SK-N-SH (cell line): ENCODE measurements at regions not wholly inside any gene's neighbourhood (a gene's known extent, or its start where the extent isn't known, plus 50 kb on each side); places are given as distances from the start of the nearest gene placed in this dataset.

Experiments used
- EZH2phosphoT487 ChIP-seq: fragments of 200-600 bp; sonication (generic); IDR thresholded peaks from 2 replicates; pipeline ENCODE4 v1.6.1; 2017; ENCODE audit warnings: low read depth, mixed run types, mild to moderate bottlenecking, antibody characterized with exemption, moderate library complexity, borderline replicate concordance
- FOXM1 ChIP-seq: IDR thresholded peaks from 2 replicates; pipeline ENCODE4 v1.4.0; 2012; ENCODE audit warnings: low read depth, mild to moderate bottlenecking
- MAX ChIP-seq: IDR thresholded peaks from 2 replicates; pipeline ENCODE4 v1.4.0; 2012; ENCODE audit warnings: low read depth
- MEF2A ChIP-seq: IDR thresholded peaks from 2 replicates; pipeline ENCODE4 v1.4.0; 2012; ENCODE audit warnings: low read depth, borderline replicate concordance
- NFIC ChIP-seq: IDR thresholded peaks from 2 replicates; pipeline ENCODE4 v1.4.0; 2012; ENCODE audit warnings: borderline replicate concordance
- POLR2AphosphoS5 ChIP-seq: IDR thresholded peaks from 2 replicates; pipeline ENCODE4 v1.6.1; 2012; ENCODE audit warnings: low read depth, low read length
- RAD21 ChIP-seq: IDR thresholded peaks from 2 replicates; pipeline ENCODE4 v1.6.1; 2012; ENCODE audit warnings: mild to moderate bottlenecking, low read length
- RCOR1 ChIP-seq: fragments of 150-350 bp; IDR thresholded peaks from 2 replicates; pipeline ENCODE4 v1.6.1; 2017; ENCODE audit warnings: antibody characterized with exemption, low read length
- REST ChIP-seq: IDR thresholded peaks from 2 replicates; pipeline ENCODE4 v1.6.1; 2012; ENCODE audit warnings: mild to moderate bottlenecking, low read depth, low read length, moderate library complexity
- RXRA ChIP-seq: IDR thresholded peaks from 2 replicates; pipeline ENCODE4 v1.4.0; 2012; ENCODE audit warnings: low read depth, mild to moderate bottlenecking, borderline replicate concordance
- USF1 ChIP-seq: IDR thresholded peaks from 2 replicates; pipeline ENCODE4 v1.4.0; 2012; ENCODE audit warnings: low read depth, borderline replicate concordance
- USF2 ChIP-seq: fragments of 150-350 bp; IDR thresholded peaks from 2 replicates; pipeline ENCODE4 v1.6.1; 2017; ENCODE audit warnings: antibody characterized with exemption, low read length, low read depth, borderline replicate concordance
- TF ChIP-seq, protein P1 (sequence below): fragments of 200-600 bp; sonication (generic); IDR thresholded peaks from 2 replicates; pipeline ENCODE4 v1.6.1; 2017; ENCODE audit warnings: antibody characterized with exemption, mild to moderate bottlenecking, moderate library complexity
- TF ChIP-seq, protein P2 (sequence below): IDR thresholded peaks from 2 replicates; pipeline ENCODE4 v1.4.0; 2012; ENCODE audit warnings: low read depth, borderline replicate concordance

DNA sequence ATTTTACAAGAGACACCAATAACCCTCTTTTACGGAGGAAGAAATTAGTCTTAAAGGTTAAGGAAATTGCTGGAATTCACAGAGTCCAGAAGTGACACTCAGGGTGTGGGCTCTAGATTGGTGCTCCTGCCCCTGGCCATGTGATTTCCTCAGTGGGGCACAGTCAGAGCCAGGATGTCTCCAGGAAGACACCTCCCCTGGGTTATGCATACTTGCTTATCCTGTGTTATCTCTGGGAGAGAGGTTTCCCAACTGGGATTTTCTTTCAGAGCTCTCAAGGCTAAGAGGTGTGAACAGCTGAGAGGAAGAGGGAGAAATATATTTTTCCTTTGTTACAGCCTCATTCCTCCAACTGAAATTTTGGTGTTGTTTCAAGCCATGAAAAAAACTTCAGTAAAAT lies 125.6 kb upstream of the CELF4 start:
- TF ChIP-seq, protein P1, sequence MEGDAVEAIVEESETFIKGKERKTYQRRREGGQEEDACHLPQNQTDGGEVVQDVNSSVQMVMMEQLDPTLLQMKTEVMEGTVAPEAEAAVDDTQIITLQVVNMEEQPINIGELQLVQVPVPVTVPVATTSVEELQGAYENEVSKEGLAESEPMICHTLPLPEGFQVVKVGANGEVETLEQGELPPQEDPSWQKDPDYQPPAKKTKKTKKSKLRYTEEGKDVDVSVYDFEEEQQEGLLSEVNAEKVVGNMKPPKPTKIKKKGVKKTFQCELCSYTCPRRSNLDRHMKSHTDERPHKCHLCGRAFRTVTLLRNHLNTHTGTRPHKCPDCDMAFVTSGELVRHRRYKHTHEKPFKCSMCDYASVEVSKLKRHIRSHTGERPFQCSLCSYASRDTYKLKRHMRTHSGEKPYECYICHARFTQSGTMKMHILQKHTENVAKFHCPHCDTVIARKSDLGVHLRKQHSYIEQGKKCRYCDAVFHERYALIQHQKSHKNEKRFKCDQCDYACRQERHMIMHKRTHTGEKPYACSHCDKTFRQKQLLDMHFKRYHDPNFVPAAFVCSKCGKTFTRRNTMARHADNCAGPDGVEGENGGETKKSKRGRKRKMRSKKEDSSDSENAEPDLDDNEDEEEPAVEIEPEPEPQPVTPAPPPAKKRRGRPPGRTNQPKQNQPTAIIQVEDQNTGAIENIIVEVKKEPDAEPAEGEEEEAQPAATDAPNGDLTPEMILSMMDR, result no peak
- TF ChIP-seq EZH2phosphoT487, result no peak
- TF ChIP-seq FOXM1, result no peak
- TF ChIP-seq POLR2AphosphoS5, result no peak
- TF ChIP-seq USF2, result no peak
- TF ChIP-seq MEF2A, result no peak
- no peak for TF ChIP-seq RAD21
- TF ChIP-seq MAX, result no peak
- TF ChIP-seq, protein P2, sequence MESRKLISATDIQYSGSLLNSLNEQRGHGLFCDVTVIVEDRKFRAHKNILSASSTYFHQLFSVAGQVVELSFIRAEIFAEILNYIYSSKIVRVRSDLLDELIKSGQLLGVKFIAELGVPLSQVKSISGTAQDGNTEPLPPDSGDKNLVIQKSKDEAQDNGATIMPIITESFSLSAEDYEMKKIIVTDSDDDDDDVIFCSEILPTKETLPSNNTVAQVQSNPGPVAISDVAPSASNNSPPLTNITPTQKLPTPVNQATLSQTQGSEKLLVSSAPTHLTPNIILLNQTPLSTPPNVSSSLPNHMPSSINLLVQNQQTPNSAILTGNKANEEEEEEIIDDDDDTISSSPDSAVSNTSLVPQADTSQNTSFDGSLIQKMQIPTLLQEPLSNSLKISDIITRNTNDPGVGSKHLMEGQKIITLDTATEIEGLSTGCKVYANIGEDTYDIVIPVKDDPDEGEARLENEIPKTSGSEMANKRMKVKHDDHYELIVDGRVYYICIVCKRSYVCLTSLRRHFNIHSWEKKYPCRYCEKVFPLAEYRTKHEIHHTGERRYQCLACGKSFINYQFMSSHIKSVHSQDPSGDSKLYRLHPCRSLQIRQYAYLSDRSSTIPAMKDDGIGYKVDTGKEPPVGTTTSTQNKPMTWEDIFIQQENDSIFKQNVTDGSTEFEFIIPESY, result no peak
- no peak for TF ChIP-seq NFIC
- TF ChIP-seq USF1, result no peak
- TF ChIP-seq RCOR1, result no peak
- TF ChIP-seq RXRA, result no peak
- TF ChIP-seq REST, result no peak
